Stimulated activated CD4-positive, alpha-beta T cell treated with anti-CD3 and anti-CD28 coated beads, Interleukin-15, amount 100 ng/mL, for 24 hours (primary cell): ENCODE measurements at regions not wholly inside any gene's neighbourhood (a gene's known extent, or its start where the extent isn't known, plus 50 kb on each side); places are given as distances from the start of the nearest gene placed in this dataset.
"Not testable (repeated sequence)": the region's sequence is repeated elsewhere in the genome, so short reads cannot be mapped to it uniquely, and the experiment has no call there.

Source experiments
- DNase-seq: peaks from one replicate; pipeline ENCODE4 v3.0.0-alpha.2; 2020

GRCh38 chr2:81396417-81397019, 1092.0 kb upstream of the LRRTM1 start:
- DNase-seq, result no peak

DNA sequence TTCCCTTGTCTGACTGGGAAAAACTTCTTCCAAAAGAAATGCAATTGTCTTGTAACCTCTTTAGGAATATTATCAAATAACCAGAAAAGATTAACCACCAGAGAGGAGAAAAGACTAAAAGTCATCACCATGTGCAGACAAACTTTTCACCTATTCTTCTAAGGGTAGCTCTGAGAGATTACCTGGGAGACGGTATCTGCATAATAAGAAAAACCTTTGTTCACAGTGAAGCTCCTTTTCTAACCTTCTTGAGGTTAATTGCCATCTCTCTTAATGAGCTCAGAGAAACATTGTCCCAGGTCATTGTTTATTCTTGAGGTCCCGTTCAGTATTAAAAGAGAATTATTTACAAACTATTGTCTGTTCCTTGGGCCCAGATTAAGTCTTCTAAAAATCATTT, 1091.2 kb upstream of the LRRTM1 start:
- no peak for DNase-seq

- DNase-seq, result no peak
These were observed 1084.7 kb upstream of the LRRTM1 start for GRCh38 chr2:81389203-81389602.

DNA sequence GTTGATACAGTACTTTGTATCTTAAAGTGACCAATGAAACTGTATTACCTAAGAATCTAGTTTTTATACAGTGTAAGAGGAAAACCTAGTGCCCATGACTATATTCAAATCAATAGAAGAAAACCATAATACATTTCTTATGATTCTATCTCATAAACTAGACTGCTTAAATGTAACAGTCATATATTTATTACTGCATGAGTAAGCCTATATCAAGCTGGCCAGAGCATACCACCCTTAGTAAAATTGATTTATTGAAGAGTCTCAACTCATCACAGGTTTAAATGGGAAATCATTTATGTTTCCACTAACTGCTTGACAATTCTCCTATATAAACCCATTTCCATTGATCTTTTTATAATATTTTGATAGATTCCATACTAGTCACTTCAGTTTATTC, 1059.2 kb upstream of the LRRTM1 start:
- DNase-seq, result no peak

DNA sequence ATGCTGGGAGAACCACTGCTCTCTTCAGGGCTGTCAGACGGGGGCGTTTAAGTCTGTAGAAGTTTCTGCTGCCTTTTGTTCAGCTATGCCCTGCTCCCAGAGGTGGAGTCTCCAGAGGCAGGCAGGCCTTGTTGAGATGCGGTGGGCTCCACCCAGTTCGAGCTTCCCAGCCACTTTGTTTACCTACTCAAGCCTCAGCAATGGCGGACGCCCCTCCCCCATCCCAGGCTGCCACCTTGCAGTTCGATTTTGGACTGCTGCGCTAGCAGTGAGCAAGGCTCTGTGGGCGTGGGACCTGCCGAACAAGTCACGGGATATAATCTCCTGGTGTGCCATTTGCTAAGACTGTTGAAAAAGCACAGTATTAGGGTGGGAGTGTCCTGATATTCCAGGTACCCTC, 1057.9 kb upstream of the LRRTM1 start:
- not testable (repeated sequence) for DNase-seq

DNA sequence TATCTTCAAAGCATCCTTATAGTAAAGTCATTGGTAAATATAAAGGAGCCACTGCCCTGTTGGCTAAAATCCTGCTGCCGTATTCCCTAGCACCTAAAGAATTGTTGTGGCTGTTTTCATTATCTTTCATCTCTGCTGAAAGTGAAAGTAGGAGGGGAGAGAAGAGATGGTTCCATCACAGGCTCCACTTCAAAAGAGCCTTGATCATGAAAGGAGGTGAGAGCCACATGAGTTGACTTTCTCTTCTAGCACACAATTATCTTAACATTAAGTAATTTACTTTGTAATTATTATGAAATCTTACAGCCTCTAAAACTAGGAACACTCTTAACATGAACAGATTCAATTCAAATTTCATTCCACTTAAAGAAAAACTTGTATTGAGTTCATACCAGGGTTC, 1050.9 kb upstream of the LRRTM1 start:
- no peak for DNase-seq

- DNase-seq, result no peak
These were observed 1029.5 kb upstream of the LRRTM1 start for GRCh38 chr2:81334046-81334445.

- no peak for DNase-seq
These were observed 1024.4 kb upstream of the LRRTM1 start for GRCh38 chr2:81328968-81329367.

DNA sequence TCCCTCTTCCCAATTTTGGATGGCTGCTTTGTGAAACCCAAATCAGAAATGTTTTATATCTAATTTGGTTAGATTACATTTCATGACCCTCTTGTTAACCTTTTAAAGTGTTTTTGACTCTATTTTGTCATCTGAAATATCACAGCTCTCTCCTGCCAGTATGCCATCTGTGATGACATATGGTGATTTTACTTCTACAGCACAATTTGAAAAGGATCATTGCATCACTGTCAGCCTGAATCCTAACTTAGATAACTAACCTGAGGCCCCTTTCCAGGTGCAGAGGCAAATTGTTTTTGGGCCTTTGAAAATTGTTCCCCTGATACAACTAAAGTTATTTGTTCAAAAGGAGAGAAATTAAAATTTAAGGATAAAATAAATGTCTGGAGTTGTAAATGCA, 1023.4 kb upstream of the LRRTM1 start:
- no peak for DNase-seq

DNA sequence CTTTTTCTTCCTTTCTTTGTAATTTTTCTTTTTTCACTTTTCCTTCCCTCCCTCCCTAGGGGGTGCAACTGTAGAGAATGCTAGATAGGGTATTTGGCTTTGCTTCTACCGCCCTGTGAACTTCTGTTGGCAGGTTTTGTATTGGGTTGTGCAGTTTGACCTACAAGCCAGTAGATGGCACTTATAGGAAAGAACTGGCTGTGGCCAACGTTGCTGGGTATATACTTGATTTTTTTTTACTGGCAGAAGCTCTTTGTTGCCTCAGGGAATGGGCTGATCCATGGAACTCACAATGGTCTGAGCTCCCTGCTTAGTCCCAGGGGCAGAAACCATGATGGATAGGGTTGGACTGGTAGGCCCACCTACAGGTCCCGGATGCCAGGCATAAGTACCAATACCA, 1019.5 kb upstream of the LRRTM1 start:
- no peak for DNase-seq

DNA sequence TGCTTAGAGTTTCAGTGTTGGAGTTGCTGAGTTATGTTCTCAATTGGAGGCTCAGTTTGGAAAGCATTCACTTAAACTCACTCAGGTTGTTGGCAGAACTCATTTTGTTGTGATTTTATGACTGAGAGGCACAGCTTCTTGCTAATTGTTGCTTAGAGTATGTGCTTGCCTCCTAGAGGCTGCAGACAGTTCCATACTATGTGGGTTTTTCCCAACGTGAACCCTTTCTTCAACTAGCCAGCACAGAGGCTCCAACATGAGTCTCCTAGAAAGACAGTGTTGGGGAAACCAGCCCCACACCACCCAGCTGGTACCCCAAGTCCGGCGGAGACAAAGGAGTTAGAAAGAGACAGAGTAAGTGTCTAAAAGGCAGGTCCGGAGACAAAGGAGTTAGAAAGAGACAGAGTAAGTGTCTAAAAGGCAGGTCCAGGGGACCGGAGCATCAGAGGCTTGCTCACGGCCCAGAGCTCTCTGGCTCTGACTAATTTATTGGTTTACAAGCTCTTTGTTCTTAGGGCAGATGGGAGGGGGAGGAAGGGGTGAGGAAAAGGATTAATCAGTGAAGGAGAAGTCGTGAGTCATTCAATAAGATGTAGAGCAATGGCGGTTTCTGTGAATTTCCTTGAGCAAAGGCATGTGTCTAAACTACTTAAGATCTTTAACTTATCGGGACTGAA, 999.7 kb upstream of the LRRTM1 start:
- no peak for DNase-seq

DNA sequence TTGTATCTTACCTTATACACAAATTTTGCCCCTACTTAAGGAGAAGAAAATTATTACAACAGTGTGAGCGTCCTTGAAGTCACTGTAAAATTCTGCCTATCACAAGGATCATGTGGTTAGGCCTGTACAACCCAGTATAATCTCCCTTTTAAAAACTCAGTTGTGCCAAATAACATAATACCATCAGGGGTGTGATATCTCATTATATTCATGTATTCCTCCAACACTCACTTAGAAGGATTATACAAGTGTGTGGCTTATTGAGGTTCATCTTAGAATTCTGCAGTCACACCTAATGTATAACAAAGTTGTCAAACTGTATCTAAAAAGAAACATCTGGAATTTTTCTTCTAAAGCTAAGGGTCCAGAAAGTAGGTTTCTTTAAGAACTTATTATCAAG, 998.8 kb upstream of the LRRTM1 start:
- no peak for DNase-seq

GRCh38 chr2:81299841-81300240, 995.3 kb upstream of the LRRTM1 start:
- no peak for DNase-seq

DNA sequence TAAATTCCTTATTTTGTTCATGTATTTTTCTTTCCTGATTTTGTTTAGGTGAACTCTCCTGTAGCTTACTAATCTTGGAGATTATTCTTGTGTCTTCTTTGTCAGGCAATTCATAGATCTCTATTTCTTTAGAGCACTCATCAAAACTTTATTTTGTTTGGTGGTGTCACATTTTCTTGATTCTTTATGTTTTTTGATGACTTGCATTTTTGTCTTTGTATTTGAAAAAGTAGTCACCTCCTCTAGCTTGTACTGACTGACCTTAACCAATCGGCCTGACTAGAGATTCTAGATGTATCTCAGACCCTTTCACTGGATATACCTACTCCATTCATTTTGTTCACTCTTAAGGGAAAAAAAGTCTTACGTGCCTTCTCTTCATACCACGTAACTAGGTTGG, 986.3 kb upstream of the LRRTM1 start:
- DNase-seq, result no peak

- no peak for DNase-seq
These were observed 978.5 kb upstream of the LRRTM1 start for GRCh38 chr2:81283081-81283480.

DNA sequence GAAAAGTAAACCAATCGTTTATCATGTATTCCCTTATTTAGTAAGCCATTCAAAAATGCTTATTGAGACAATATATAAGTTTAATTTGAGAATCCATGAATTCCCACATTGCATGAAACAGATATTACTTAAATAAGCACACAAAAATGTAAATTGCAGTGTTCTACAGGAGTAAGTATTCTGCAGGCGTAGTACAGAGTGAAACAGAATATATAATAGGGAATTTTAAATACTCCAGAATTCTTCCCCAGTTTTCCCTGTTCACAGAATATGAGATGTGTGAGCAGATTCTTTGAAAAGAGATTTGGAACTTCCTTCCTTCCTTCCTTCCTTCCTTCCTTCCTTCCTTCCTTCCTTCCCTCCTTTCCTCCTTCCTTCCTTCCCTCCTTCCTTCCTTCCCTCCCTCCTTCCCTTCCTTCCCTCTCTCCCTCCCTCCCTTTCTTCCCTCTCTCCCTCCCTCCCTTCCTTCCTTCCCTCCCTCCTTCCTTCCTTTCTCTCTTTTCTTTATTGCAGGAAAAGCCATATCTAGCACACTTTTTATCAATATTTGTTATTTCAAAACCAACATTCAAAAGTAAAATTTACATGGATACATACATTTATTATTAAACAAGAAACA, 977.7 kb upstream of the LRRTM1 start:
- DNase-seq, result no peak

DNA sequence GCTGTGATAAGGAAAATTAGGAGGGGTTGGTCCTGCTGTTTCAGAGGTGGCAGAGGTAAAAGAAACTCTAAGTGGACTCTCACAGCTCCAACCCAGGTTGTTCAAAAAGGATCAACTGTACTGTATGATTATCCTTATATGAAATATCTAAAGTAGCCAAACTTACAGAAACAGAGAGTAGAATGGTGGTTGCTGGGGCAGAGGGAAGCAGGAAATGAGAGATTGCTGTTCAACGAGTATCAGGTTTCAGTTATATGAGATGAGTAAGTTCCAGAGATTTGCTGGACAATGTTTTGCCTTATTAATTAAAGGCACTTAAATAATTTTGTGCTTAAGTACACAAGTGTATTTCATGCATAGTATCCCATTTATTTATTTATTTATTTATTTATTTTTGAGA, 972.0 kb upstream of the LRRTM1 start:
- DNase-seq, result no peak

DNA sequence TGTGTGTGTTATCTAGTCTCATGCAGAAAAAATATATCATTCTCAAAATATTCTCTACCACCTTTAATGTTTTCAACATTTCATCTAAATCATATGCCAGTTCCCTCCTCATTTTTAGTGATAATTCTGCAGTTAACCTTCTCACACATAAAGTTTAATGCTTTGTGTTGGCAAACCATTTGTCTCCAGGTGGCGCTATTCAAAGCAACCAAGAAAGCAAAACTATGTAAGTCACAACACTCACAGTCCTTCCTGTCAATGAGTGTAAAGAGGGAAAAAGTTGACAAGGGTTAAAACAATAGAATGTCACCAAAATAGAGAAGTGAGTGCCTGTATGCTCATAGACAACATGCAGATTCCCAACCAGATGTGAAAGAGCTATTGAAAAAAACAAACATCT, 961.6 kb upstream of the LRRTM1 start:
- no peak for DNase-seq

GRCh38 chr2:81263989-81264388, 959.4 kb upstream of the LRRTM1 start:
- DNase-seq, result no peak

DNA sequence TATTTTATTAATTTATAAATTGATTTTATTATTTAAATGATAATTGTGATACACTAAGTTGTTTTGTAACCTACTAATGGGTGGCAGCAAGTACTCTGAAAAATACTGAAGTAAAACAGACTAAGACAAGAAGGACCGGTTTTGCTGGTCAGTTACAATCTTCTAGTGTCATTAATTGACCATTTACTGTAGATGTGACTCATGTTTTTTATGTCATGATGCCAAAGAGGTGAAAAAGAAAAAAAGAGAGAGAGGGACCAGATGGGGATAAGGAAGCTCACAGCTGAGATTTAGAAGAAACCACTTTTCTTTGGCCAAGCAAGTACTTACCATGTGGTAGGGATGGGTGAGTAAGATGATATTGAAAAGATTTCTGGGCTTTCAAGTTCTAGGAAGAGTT, 955.8 kb upstream of the LRRTM1 start:
- DNase-seq, result no peak

GRCh38 chr2:81250270-81250669, 945.7 kb upstream of the LRRTM1 start:
- no peak for DNase-seq

DNA sequence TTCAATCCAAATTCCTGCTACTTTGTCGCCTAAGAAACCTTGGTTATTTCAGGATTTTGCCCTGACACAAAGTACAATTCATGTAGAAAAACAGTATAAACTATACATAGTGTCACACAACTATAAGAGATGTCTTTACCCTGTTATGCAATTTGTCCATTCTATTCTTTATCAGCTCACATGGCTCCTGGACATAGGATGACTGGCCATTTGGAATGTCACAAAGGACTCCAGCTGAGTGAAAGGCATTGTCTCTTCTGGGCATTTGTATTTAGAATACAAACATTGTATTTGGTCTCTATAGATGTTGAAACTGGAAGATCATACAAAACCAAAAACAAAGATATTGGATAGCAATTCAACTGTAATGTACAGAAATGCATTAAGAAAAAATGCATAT, 944.6 kb upstream of the LRRTM1 start:
- DNase-seq, result no peak

DNA sequence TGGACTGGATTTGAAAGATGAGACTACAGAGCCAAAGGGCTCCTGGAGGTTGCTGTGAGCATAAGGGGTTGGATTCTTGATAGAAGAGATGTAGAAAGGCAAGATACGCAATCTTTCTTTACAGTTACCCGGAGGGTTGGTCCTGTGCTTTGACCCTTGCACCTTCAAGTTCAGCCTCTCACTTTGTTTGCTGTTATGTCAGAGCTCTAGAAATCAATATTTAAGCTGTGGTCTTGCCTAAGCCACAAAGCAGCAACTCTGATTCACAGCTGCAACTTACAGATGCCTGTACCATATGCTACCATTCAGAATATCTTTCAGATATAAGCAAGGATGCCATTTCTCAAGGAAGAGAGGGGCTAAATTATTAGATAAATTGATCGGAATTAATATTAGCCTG, 943.1 kb upstream of the LRRTM1 start:
- no peak for DNase-seq

DNA sequence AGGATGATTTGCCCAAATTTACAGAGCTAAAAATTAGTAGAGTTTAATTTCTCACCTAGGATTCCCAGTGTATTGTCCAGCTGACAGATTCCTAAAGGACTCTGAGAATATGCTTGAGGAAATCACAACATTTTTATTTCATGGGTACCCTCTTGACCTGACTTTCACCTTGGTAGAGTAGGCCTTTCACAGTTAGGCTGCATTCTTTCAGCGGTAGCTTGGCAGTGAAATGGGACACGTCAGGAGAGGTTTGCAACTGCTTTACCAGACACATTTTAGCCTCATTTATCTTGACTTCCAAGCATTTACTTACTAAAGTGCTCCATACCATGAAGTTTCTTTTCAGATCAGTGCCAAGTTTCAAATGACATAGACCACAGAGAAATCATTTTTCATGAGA, 937.9 kb upstream of the LRRTM1 start:
- DNase-seq, result no peak

GRCh38 chr2:81238462-81238861, 933.9 kb upstream of the LRRTM1 start:
- no peak for DNase-seq
